ENCODE measurements at regions not wholly inside any gene's neighbourhood (a gene's known extent, or its start where the extent isn't known, plus 50 kb on each side); places are given as distances from the start of the nearest gene placed in this dataset.

GRCh38 chr5:172570594-172571334 is 70.3 kb upstream of the NEURL1B start:
- TF ChIP-seq CTCF (IDR thresholded peaks at IDR 0.05; ENCODE audit: low read length) (no peak), EZH2 (optimal IDR thresholded peaks at IDR 0.05; ENCODE audit: low read depth, low read length) (no peak)
